Cardiac fibroblast (primary cell): ENCODE measurements at regions not wholly inside any gene's neighbourhood (a gene's known extent, or its start where the extent isn't known, plus 50 kb on each side); places are given as distances from the start of the nearest gene placed in this dataset.
"Not testable (repeated sequence)": the region's sequence is repeated elsewhere in the genome, so short reads cannot be mapped to it uniquely, and the experiment has no call there.

Experiments used
- DNase-seq, 2 donors: peaks; one replicate each; pipeline versions ENCODE4 v3.0.0 to v3.0.0-alpha.2; 2010; ENCODE audit warnings: low read depth in 2 of 2
- H3K4me3 ChIP-seq, 2 donors: replicated peaks in 1 of 2; 1 replicate in 1 of 2; 2 replicates in 1 of 2; pipeline ENCODE4 v1.5.1; 2011; ENCODE audit warnings: low read depth in 2 of 2, low read length in 2 of 2, mild to moderate bottlenecking in 2 of 2, moderate library complexity in 1 of 2
- TF ChIP-seq, protein P1 (sequence below): IDR thresholded peaks from one replicate; pipeline ENCODE4 v1.5.1; 2011; ENCODE audit warnings: low read depth, mild to moderate bottlenecking, low read length, inconsistent platforms

DNA sequence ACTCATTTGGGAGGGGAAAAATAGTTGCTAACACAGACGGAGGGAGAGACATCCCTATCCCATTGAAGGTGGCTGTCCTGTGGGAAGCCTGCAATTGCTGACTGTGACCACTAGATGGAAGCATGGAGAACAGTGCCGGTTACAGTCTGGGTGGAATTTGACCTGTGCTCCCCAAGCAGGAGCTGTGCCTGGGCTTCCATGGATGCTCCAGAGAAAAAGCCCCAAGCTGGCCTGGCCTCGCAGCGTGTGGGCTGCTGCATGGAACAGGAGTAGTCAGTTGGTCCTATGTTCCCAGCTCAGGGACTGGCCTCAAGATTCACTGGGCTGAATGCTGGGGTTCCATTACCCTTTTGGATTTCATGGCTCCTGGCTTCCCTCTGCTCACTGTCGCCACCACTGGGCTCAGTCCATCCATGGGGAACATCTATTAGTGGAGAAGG is 116.3 kb upstream of the CHD6 start:
- H3K4me3 ChIP-seq, result no peak overlapping the region
- DNase-seq, result peak; percentile 55 to 61
- TF ChIP-seq, protein P1, sequence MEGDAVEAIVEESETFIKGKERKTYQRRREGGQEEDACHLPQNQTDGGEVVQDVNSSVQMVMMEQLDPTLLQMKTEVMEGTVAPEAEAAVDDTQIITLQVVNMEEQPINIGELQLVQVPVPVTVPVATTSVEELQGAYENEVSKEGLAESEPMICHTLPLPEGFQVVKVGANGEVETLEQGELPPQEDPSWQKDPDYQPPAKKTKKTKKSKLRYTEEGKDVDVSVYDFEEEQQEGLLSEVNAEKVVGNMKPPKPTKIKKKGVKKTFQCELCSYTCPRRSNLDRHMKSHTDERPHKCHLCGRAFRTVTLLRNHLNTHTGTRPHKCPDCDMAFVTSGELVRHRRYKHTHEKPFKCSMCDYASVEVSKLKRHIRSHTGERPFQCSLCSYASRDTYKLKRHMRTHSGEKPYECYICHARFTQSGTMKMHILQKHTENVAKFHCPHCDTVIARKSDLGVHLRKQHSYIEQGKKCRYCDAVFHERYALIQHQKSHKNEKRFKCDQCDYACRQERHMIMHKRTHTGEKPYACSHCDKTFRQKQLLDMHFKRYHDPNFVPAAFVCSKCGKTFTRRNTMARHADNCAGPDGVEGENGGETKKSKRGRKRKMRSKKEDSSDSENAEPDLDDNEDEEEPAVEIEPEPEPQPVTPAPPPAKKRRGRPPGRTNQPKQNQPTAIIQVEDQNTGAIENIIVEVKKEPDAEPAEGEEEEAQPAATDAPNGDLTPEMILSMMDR, result peak; percentile 97

DNA sequence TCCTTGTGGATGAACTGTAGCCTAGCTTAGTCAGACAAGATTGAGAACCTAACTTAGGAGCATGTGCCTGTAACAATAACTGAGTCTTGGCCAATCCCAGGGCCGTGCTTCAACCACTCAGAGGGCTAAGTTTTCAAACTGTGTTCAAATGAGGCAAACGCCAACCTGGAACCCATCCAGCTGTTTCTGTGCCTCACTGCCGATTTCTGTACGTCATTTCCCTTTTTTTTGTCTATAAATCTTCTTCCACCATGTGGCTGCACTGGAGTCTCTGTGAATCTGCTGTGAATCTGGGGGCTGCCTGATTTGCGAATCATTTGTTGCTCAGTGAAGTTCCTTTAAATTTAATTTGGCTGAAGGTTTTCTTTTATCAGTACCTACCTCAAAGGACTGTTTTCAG is 115.0 kb upstream of the CHD6 start:
- H3K4me3 ChIP-seq, result no peak overlapping the region
- TF ChIP-seq, protein P1, result no peak
- no peak for DNase-seq

- not testable (repeated sequence) for DNase-seq, H3K4me3 ChIP-seq
Measured at GRCh38 chr20:41731198-41731597, 113.0 kb upstream of the CHD6 start.

DNA sequence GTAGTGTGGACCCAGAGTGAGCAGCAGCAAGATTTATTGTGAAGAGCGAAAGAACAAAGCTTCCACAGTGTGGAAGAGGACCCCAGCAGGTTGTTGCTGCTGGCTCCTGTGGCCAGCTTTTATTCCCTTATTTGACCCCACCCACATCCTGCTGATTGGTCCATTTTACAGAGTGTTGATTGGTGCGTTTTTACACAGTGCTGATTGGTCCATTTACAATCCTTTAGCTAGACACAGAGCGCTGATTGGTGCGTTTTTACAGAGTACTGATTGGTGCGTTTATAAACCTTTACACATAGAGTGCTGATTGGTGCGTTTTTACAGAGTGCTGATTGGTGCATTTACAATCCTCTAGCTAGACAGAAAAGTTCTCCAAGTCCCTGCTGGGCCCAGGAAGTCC is 109.5 kb upstream of the CHD6 start:
- DNase-seq, H3K4me3 ChIP-seq: not testable (repeated sequence)

- TF ChIP-seq, protein P1, result no peak
- H3K4me3 ChIP-seq, result no peak overlapping the region
- DNase-seq, result no peak
Measured at GRCh38 chr20:41726727-41727126, 108.5 kb upstream of the CHD6 start.

GRCh38 chr20:41719151-41719550 is 101.0 kb upstream of the CHD6 start:
- TF ChIP-seq, protein P1, result no peak
- no peak for DNase-seq
- no peak overlapping the region for H3K4me3 ChIP-seq

GRCh38 chr20:41717483-41717882 is 99.3 kb upstream of the CHD6 start:
- peak; percentile 11 to 15 for DNase-seq
- TF ChIP-seq, protein P1, result no peak

DNA sequence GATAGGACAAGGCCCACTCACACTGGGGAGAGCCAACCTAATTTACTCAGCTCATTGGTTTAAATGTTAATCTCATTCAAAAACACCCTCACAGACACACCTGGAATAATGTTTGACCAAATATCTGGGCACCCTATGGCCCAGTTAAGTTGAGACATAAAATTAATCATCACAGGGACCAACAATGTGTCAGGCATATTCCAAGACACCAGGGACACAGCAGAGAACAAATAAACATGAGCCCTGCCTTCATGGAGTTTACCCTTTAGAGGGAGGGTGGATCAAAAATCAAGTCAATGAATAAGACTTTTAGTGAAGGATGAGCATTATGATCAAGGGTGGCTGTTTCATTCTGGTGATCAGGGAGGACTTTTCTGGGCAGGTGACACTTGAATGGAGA is 98.7 kb upstream of the CHD6 start:
- TF ChIP-seq, protein P1, result no peak
- no peak overlapping the region for H3K4me3 ChIP-seq

More at GRCh38 chr20:41717483-41717882, 99.3 kb upstream of the CHD6 start:
- H3K4me3 ChIP-seq, result no peak overlapping the region

More for the DNA sequence above, 98.7 kb upstream of the CHD6 start:
- DNase-seq, result no peak
